Mammary epithelial cell (primary cell): ENCODE measurements at regions not wholly inside any gene's neighbourhood (a gene's known extent, or its start where the extent isn't known, plus 50 kb on each side); places are given as distances from the start of the nearest gene placed in this dataset.

Experiments
- EZH2 ChIP-seq: IDR thresholded peaks from 2 replicates; pipeline ENCODE4 v1.6.1; 2012; ENCODE audit warnings: low read length, inconsistent platforms, borderline replicate concordance
- TF ChIP-seq, protein P1 (sequence below), 2 donors: IDR thresholded peaks in 1 of 2; conservative IDR thresholded peaks in 1 of 2; 2 replicates each; pipeline ENCODE4 v1.5.1; 2011 to 2012; ENCODE audit warnings: inconsistent platforms in 2 of 2, low read length in 2 of 2, mild to moderate bottlenecking in 2 of 2, control low read depth in 1 of 2, low read depth in 1 of 2; ENCODE audit not compliant: insufficient read depth in 1 of 2; ENCODE audit errors: extremely low read depth in 1 of 2

DNA sequence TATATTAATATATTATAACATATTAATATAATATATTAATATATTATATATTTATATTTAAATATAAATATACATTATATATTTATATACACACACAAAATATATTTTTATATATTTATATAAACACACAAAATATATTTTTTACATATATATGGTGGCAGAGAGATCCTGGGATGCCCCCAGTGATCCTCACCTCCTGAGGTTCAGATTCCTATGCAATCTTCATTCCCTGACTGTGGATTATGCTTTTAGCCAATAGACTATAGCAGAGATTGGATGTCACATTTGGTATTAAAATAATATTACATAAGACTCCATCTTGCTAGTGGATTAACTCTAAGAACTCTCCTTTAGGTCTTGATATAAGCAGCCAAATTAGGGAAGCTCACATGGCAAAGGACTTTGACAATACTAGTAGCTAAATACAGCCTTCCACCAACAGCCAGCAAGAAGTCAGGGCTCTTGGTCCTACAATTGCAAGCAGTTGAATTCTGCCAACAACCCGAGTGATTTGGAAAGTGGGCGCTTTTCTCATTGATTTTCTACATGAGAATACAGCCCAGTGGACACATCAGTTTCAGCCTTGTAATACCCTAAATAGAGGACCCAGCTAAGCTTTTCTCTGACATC, 681.0 kb downstream of the C6orf118 start:
- TF ChIP-seq EZH2, result no peak
- TF ChIP-seq, protein P1, sequence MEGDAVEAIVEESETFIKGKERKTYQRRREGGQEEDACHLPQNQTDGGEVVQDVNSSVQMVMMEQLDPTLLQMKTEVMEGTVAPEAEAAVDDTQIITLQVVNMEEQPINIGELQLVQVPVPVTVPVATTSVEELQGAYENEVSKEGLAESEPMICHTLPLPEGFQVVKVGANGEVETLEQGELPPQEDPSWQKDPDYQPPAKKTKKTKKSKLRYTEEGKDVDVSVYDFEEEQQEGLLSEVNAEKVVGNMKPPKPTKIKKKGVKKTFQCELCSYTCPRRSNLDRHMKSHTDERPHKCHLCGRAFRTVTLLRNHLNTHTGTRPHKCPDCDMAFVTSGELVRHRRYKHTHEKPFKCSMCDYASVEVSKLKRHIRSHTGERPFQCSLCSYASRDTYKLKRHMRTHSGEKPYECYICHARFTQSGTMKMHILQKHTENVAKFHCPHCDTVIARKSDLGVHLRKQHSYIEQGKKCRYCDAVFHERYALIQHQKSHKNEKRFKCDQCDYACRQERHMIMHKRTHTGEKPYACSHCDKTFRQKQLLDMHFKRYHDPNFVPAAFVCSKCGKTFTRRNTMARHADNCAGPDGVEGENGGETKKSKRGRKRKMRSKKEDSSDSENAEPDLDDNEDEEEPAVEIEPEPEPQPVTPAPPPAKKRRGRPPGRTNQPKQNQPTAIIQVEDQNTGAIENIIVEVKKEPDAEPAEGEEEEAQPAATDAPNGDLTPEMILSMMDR (conservative IDR thresholded peaks at IDR 0.05 in 1 of 2, IDR thresholded peaks at IDR 0.05 in 1 of 2; ENCODE audit: extremely low read depth in 1 of 2, insufficient read depth in 1 of 2, low read depth in 1 of 2, low read length in 2 of 2), result no peak
